ENCODE measurements at regions not wholly inside any gene's neighbourhood (a gene's known extent, or its start where the extent isn't known, plus 50 kb on each side); places are given as distances from the start of the nearest gene placed in this dataset.

GRCh38 chr18:78049281-78049680, 799.6 kb downstream of the GALR1 start:
- TF ChIP-seq CTCF (IDR thresholded peaks at IDR 0.05) (no peak), POLR2AphosphoS5 (IDR thresholded peaks at IDR 0.05; ENCODE audit: insufficient read depth in 1 of 2, low read depth in 1 of 2) (no peak)

All from vagina (tissue), 2 donors.